ENCODE measurements at regions not wholly inside any gene's neighbourhood (a gene's known extent, or its start where the extent isn't known, plus 50 kb on each side); places are given as distances from the start of the nearest gene placed in this dataset.

DNA sequence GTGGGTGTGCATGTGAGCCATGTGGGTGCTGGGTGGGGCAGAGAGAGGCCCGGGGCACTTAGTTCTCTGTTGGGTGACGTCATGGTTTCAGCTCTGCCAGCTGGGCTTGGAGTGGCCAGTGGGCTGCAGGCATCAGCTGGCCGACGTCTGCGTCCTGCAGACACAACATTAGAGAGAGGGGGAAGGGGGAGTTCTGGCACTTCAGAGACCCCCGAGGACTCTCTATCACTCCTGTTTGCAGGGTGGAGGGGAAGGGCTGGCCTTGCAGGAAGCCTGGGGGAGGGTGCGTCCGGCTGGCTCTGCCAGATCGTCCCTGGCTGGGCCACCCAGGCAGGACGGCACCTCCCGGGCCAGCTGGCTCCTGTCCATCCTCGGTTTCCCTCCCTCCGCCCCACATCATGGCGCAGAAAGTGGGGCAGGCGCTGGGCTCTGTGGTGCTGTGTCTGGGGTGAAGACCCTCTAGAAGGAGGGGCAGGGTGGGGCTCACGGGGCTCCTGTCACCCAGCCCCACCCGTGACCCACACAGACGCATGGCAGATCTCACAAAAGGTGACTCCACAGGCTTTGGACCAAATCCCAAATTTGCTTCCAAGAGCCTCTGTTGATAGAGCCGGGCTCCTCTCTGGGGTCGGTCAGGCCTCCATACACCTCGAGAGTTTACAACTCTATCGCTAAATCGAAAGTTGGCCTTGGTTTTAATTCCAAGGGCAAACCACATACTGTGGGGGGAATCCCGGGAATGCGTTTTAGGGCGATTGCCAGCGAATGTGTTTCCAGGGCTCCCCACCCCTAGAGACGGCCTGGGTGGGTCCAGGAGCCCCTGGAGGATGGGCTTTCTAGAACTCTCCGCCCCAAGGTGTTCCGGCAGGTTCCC is 73.4 kb upstream of the TTC34 start:
- TF ChIP-seq, protein P1, sequence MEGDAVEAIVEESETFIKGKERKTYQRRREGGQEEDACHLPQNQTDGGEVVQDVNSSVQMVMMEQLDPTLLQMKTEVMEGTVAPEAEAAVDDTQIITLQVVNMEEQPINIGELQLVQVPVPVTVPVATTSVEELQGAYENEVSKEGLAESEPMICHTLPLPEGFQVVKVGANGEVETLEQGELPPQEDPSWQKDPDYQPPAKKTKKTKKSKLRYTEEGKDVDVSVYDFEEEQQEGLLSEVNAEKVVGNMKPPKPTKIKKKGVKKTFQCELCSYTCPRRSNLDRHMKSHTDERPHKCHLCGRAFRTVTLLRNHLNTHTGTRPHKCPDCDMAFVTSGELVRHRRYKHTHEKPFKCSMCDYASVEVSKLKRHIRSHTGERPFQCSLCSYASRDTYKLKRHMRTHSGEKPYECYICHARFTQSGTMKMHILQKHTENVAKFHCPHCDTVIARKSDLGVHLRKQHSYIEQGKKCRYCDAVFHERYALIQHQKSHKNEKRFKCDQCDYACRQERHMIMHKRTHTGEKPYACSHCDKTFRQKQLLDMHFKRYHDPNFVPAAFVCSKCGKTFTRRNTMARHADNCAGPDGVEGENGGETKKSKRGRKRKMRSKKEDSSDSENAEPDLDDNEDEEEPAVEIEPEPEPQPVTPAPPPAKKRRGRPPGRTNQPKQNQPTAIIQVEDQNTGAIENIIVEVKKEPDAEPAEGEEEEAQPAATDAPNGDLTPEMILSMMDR (IDR thresholded peaks at IDR 0.05) = no peak
- no peak for DNase-seq (ENCODE audit: low spot score)
- Histone ChIP-seq H3K27ac (no peak overlapping the region), H3K4me3 (peak overlapping the region; percentile 30)

- Histone ChIP-seq H3K27ac (no peak overlapping the region), H3K4me3 (peak overlapping the region; percentile 1)
- TF ChIP-seq, protein P1 (IDR thresholded peaks at IDR 0.05) = peak; percentile 59
- DNase-seq (ENCODE audit: low spot score) = no peak
Measured at GRCh38 chr1:2875707-2876561, 74.4 kb upstream of the TTC34 start.

- no peak for DNase-seq (ENCODE audit: low spot score)
- no peak overlapping the region for H3K27ac ChIP-seq
- TF ChIP-seq, protein P1 (IDR thresholded peaks at IDR 0.05) = no peak
- no peak overlapping the region for H3K4me3 ChIP-seq
Measured at GRCh38 chr1:2876846-2877245, 75.4 kb upstream of the TTC34 start.

- no peak for DNase-seq (ENCODE audit: low spot score)
- no peak overlapping the region for H3K4me3 ChIP-seq
- TF ChIP-seq, protein P1 (IDR thresholded peaks at IDR 0.05) = no peak
- no peak overlapping the region for H3K27ac ChIP-seq
Measured at GRCh38 chr1:2877391-2877790, 75.9 kb upstream of the TTC34 start.

GRCh38 chr1:2878591-2878990 is 77.1 kb upstream of the TTC34 start:
- no peak for DNase-seq (ENCODE audit: low spot score)
- no peak overlapping the region for H3K4me3 ChIP-seq
- TF ChIP-seq, protein P1 (IDR thresholded peaks at IDR 0.05) = no peak
- no peak overlapping the region for H3K27ac ChIP-seq

DNA sequence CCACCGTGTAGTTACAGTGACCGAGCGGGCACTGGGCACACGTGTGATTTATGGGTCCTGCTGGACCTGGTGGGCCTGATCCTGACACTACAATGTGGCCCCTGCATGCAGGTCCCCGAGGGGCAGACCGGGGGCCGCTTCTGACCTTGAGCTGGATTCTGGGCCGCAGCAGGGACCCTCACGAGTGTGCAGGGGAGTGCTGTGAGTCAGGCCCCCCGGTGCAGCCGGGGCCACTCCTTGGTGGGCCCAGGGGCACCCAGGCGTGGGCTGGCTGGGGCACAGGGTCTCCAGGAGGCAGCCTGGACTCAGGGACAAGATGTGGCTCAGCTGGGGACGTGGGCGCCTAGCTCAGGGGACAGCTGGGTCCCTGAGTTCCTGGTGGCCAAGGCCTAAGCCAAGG is 77.5 kb upstream of the TTC34 start:
- no peak for DNase-seq (ENCODE audit: low spot score)
- TF ChIP-seq, protein P1 (IDR thresholded peaks at IDR 0.05) = no peak
- H3K27ac ChIP-seq = no peak overlapping the region
- H3K4me3 ChIP-seq = no peak overlapping the region
